Loucy (cell line): ENCODE measurements at regions not wholly inside any gene's neighbourhood (a gene's known extent, or its start where the extent isn't known, plus 50 kb on each side); places are given as distances from the start of the nearest gene placed in this dataset.

Experiments
- EZH2phosphoT487 ChIP-seq: fragments of 200-600 bp; IDR thresholded peaks from 2 replicates; pipeline ENCODE4 v1.6.1; 2018; ENCODE audit warnings: antibody characterized with exemption, mild to moderate bottlenecking, moderate library complexity, borderline replicate concordance
- TF ChIP-seq, protein P1 (sequence below): fragments of 200-600 bp; sonication (generic); conservative IDR thresholded peaks from 2 replicates; pipeline ENCODE4 v1.5.1; 2014; ENCODE audit warnings: mild to moderate bottlenecking, antibody characterized with exemption, low read length

DNA sequence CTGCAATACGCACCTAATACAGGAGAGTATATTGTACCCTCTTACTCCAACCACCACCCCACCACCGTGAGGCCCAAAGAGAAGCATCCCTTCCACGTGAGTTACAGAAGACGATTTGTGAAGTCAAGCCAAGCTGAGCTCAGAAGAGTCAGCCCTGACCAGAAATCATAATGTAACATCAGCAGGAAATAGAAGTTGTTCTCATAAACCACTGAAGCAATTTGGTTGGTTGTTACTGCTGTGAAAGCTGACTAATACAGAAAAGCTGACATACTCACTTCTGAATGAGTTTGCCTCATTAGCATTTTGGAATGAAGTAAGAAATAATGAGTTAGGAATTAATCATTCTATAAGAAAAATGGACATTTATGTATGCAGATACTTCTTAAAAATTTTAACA lies 749.4 kb upstream of the SLC10A2 start:
- TF ChIP-seq, protein P1, sequence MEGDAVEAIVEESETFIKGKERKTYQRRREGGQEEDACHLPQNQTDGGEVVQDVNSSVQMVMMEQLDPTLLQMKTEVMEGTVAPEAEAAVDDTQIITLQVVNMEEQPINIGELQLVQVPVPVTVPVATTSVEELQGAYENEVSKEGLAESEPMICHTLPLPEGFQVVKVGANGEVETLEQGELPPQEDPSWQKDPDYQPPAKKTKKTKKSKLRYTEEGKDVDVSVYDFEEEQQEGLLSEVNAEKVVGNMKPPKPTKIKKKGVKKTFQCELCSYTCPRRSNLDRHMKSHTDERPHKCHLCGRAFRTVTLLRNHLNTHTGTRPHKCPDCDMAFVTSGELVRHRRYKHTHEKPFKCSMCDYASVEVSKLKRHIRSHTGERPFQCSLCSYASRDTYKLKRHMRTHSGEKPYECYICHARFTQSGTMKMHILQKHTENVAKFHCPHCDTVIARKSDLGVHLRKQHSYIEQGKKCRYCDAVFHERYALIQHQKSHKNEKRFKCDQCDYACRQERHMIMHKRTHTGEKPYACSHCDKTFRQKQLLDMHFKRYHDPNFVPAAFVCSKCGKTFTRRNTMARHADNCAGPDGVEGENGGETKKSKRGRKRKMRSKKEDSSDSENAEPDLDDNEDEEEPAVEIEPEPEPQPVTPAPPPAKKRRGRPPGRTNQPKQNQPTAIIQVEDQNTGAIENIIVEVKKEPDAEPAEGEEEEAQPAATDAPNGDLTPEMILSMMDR = no peak
- no peak for TF ChIP-seq EZH2phosphoT487
